ENCODE measurements at regions not wholly inside any gene's neighbourhood (a gene's known extent, or its start where the extent isn't known, plus 50 kb on each side); places are given as distances from the start of the nearest gene placed in this dataset.

DNA sequence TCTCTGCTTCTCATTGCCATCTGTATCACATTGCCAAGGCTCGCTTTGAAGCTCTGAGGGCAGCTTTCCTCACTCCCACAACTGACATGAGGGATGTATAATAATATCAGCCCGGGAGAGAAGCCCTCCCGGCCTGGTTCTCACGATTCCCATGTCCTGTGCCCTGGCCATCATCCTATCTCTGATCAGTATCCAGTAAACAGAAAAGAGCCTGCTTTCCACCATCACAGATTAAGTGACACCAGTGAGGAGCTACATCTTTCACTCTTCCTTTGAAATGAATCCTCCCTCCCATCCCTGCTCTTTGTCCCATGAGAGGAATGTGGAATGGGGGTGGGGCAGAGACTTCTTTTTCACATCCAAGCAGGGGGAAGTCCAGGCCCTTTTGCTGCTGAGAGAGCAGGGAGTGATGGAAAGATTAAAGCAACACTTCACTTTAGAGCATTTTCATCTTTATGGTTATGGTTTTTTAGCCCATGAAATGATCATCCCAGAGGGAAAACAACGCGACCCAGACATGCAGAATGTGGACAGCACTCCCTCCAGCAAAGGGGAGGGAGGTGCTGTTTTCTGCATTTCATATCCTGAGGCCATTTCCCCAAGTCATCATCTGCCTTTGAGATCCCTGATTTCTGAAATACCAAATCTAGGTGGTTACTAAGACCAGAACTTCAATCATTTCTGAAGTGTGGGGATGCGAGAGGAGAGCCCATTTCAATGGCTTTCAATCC, 84.6 kb upstream of the LYZL1 start:
- DNase-seq (ENCODE audit: low read depth): no peak
- H3K4me3 ChIP-seq (ENCODE audit: low read depth, low read length): no peak overlapping the region
- TF ChIP-seq, protein P1, sequence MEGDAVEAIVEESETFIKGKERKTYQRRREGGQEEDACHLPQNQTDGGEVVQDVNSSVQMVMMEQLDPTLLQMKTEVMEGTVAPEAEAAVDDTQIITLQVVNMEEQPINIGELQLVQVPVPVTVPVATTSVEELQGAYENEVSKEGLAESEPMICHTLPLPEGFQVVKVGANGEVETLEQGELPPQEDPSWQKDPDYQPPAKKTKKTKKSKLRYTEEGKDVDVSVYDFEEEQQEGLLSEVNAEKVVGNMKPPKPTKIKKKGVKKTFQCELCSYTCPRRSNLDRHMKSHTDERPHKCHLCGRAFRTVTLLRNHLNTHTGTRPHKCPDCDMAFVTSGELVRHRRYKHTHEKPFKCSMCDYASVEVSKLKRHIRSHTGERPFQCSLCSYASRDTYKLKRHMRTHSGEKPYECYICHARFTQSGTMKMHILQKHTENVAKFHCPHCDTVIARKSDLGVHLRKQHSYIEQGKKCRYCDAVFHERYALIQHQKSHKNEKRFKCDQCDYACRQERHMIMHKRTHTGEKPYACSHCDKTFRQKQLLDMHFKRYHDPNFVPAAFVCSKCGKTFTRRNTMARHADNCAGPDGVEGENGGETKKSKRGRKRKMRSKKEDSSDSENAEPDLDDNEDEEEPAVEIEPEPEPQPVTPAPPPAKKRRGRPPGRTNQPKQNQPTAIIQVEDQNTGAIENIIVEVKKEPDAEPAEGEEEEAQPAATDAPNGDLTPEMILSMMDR (IDR thresholded peaks at IDR 0.05; ENCODE audit: control insufficient read depth, extremely low read depth, insufficient read depth): no peak

DNA sequence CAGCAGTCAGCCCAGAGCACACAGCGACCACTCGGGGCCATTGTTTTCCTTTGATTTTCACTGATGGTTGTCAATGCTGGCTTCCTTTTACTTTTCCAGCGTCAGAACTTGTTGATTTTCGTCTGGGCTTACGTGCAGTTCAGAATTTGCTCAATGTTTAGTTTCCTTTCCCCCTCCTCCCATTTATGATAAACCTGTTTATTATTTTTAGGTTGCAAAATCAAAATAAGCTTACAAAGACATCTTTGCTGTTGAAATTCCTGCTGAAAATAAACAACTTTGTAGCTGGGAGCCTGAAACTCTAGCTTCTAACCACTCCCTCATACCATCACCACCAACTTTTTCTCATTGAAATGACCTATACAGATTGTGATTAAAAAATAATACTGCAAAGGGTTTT, 83.1 kb upstream of the LYZL1 start:
- TF ChIP-seq, protein P1 (IDR thresholded peaks at IDR 0.05; ENCODE audit: control insufficient read depth, extremely low read depth, insufficient read depth): no peak
- DNase-seq (ENCODE audit: low read depth): no peak
- H3K4me3 ChIP-seq (ENCODE audit: low read depth, low read length): no peak overlapping the region

DNA sequence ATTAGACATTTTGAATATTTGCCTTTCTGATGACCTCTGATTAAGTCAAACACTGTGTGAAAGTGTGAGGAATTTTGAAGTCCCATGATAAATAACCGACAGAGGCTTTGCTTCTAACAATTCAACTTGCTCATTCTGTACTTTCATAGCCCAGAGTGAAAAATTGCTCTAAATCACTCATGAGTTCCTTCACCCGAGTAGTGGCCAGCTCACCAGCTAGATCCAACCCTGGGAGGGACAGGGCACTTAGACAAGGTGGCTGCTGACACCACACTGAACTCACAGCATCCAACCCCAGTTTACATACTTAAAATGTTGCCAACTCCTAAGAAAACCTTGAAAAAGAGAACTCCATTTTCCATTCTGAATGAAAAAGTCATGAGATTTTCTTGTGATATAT, 80.0 kb upstream of the LYZL1 start:
- TF ChIP-seq, protein P1 (IDR thresholded peaks at IDR 0.05; ENCODE audit: control insufficient read depth, extremely low read depth, insufficient read depth): no peak
- no peak overlapping the region for H3K4me3 ChIP-seq (ENCODE audit: low read depth, low read length)
- no peak for DNase-seq (ENCODE audit: low read depth)

DNA sequence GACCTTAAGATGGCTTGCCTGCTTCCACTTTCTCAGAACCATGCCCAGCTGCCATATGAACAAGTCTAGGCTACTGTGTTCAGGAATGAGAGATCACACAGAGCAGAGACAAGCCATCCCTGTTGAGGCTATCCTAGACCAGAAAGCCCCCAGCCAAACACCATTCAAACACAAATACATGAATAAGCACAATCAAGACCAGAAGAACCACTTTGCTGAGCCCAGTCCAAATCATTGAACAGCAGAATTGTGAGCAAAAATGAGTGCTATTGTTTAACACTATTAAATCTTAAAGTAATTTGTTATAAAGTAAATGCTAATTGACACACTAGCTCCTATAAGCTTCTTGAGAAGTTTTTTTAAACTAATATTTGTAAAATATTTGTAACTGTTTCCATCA, 79.0 kb upstream of the LYZL1 start:
- DNase-seq (ENCODE audit: low read depth): no peak
- TF ChIP-seq, protein P1 (IDR thresholded peaks at IDR 0.05; ENCODE audit: control insufficient read depth, extremely low read depth, insufficient read depth): no peak
- H3K4me3 ChIP-seq (ENCODE audit: low read depth, low read length): no peak overlapping the region

DNA sequence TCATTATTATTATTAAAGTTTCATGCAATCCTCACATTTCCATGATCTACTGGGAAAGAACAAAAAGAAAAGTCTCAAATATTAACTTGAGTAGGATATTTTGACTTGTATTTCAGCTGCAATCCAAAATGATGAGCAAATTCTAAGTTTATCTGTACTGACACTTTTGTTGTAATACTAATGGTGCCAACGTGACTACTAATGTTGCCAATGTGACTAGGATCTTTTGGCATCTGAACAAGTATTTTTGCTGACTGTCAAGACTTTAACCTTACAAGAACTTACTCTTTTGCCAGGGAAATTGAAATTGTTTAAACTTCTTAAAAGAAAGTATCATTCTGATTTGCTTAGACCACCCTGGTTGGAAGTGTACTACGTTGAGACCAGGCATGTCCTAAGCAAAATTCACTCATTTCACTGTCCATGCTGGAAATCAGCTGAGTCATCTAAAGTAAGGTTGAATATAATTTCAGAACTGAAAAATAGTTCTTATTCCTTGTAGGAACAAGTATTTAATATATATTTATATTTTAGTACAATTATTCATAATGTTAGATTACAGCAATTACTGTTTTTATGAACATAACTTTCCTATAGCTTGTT, 78.5 kb upstream of the LYZL1 start:
- H3K4me3 ChIP-seq (ENCODE audit: low read depth, low read length): no peak overlapping the region
- DNase-seq (ENCODE audit: low read depth): no peak

DNA sequence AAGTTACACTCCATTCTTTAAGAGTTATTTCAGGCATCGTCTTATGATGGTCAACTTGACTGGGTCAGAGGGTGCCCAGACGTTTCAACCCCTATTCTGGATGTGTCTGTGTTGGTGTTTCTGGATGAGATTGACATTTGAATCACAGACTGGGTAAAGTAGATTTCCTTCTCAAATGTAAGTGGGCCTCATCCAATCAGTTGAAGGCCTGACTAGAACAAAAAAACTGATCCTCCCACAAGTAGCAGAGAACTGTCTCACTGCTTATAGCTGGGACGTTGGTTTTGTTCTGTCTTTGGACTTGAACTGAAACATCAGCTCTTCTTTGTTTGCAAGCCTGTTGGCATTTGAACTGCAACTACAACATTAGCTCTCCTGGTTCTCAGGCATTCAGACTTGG, 76.3 kb upstream of the LYZL1 start:
- DNase-seq (ENCODE audit: low read depth): no peak
- TF ChIP-seq, protein P1 (IDR thresholded peaks at IDR 0.05; ENCODE audit: control insufficient read depth, extremely low read depth, insufficient read depth): no peak
- H3K4me3 ChIP-seq (ENCODE audit: low read depth, low read length): no peak overlapping the region

More for the DNA sequence above, 78.5 kb upstream of the LYZL1 start:
- TF ChIP-seq, protein P1 (IDR thresholded peaks at IDR 0.05; ENCODE audit: control insufficient read depth, extremely low read depth, insufficient read depth): no peak

Data from LNCaP clone FGC (cell line).